OCI-LY7 (cell line): ENCODE measurements at regions not wholly inside any gene's neighbourhood (a gene's known extent, or its start where the extent isn't known, plus 50 kb on each side); places are given as distances from the start of the nearest gene placed in this dataset.

Experiments
- BruUV-seq: library from RNA; stranded (reverse); fragments of 400-500 nt; replicated peaks from 2 replicates; lab custom pipeline; 2021; lab: Mats Ljungman, UMichigan
- CTCF ChIA-PET: fragments of 300-600 bp; sonication (Branson Sonifier 250); formaldehyde crosslinking; loops from one replicate; lab custom pipeline; 2022; ENCODE audit warnings: antibody characterized with exemption; ENCODE audit not compliant: unreplicated experiment; lab: Charles Lee
- POLR2A ChIA-PET: fragments of 300-600 bp; sonication (Branson Sonifier 250); formaldehyde crosslinking; loops from one replicate; lab custom pipeline; 2022; ENCODE audit warnings: antibody characterized with exemption; lab: Charles Lee
- DNase-seq: peaks from one replicate; pipeline ENCODE4 v3.0.0-alpha.2; 2015; ENCODE audit warnings: low spot score
- H2AFZ ChIP-seq: fragments of 200-600 bp; sonication (generic), shearing (Covaris generic); 2 replicates; pipeline ENCODE4 v1.6.1; 2014; ENCODE audit warnings: mild to moderate bottlenecking, antibody characterized with exemption, low read length, moderate library complexity
- H3K27ac ChIP-seq: fragments of 200-600 bp; sonication (generic); 2 replicates; pipeline ENCODE4 v1.5.1; 2014; ENCODE audit warnings: mixed run types, low read depth, mild to moderate bottlenecking, moderate library complexity, low read length, inconsistent platforms; ENCODE audit not compliant: poor library complexity, severe bottlenecking
- H3K36me3 ChIP-seq: fragments of 200-600 bp; sonication (generic); 2 replicates; pipeline ENCODE4 v1.6.1; 2014; ENCODE audit warnings: mild to moderate bottlenecking, antibody characterized with exemption, low read length, moderate library complexity, mixed read lengths; ENCODE audit not compliant: insufficient read depth
- H3K4me1 ChIP-seq: fragments of 200-600 bp; sonication (generic); 2 replicates; pipeline ENCODE4 v1.5.1; 2014; ENCODE audit warnings: mild to moderate bottlenecking, low read length; ENCODE audit not compliant: insufficient read depth, poor library complexity, severe bottlenecking
- H3K4me2 ChIP-seq: fragments of 200-600 bp; sonication (generic); 2 replicates; pipeline ENCODE4 v1.6.1; 2014; ENCODE audit warnings: mild to moderate bottlenecking, low read length
- H3K4me3 ChIP-seq: fragments of 200-600 bp; sonication (generic); 2 replicates; pipeline ENCODE4 v1.5.1; 2014; ENCODE audit warnings: mild to moderate bottlenecking, low read depth, low read length; ENCODE audit not compliant: poor library complexity, severe bottlenecking
- H3K79me2 ChIP-seq: fragments of 200-600 bp; sonication (generic); 2 replicates; pipeline ENCODE4 v1.6.1; 2016; ENCODE audit warnings: low read depth, mild to moderate bottlenecking, low read length, moderate library complexity, mixed read lengths; ENCODE audit not compliant: insufficient read depth
- H3K9me2 ChIP-seq: fragments of 200-600 bp; sonication (generic); 2 replicates; pipeline ENCODE4 v1.6.1; 2016; ENCODE audit warnings: mild to moderate bottlenecking, low read length, mixed read lengths; ENCODE audit not compliant: insufficient read depth
- H3K9me3 ChIP-seq: fragments of 200-600 bp; sonication (generic); 2 replicates; pipeline ENCODE4 v1.6.1; 2014; ENCODE audit warnings: mild to moderate bottlenecking, mixed run types, low read length, mixed read lengths
- H4K20me1 ChIP-seq: fragments of 200-600 bp; sonication (generic); 2 replicates; pipeline ENCODE4 v1.6.1; 2014; ENCODE audit warnings: mild to moderate bottlenecking, antibody characterized with exemption, low read length, moderate library complexity, mixed read lengths; ENCODE audit not compliant: insufficient read depth
- CTCF ChIP-seq: fragments of 200-600 bp; sonication (generic); conservative IDR thresholded peaks from 2 replicates; pipeline ENCODE4 v1.5.1; 2014; ENCODE audit warnings: mild to moderate bottlenecking, antibody characterized with exemption, low read length, moderate library complexity, mixed read lengths
- EZH2phosphoT487 ChIP-seq: fragments of 200-600 bp; sonication (generic); IDR thresholded peaks from 2 replicates; pipeline ENCODE4 v1.6.1; 2018; ENCODE audit warnings: low read depth, borderline replicate concordance, mild to moderate bottlenecking, mixed run types, antibody characterized with exemption, low read length, moderate library complexity, mixed read lengths
- intact Hi-C: fragments of 100-400 bp; cut with micrococcal nuclease; formaldehyde crosslinking; loops from one replicate; pipeline ENCODE4 v1.10.0; 2022; ENCODE audit not compliant: unreplicated experiment

GRCh38 chr5:98454904-98455303 lies 318.6 kb upstream of the RGMB start:
- TF ChIP-seq EZH2phosphoT487: no peak
- TF ChIP-seq CTCF: no peak
- H4K20me1 ChIP-seq: no peaks in the 10 kb centered on the region
- H3K4me1 ChIP-seq: no peaks in the 10 kb centered on the region
- BruUV-seq: no TSS peak
- H3K36me3 ChIP-seq: no peaks in the 10 kb centered on the region
- H3K27ac ChIP-seq: no peak overlapping the region
- DNase-seq: no peak
- H3K79me2 ChIP-seq: no peaks in the 10 kb centered on the region
- CTCF ChIA-PET: no interaction called here
- POLR2A ChIA-PET: no interaction called here
- no peaks in the 10 kb centered on the region for H3K9me2 ChIP-seq
- no peaks in the 10 kb centered on the region for H3K9me3 ChIP-seq
- H3K4me2 ChIP-seq: no peak overlapping the region
- no peak overlapping the region for H3K4me3 ChIP-seq
- intact Hi-C loops: no loop called here
- H2AFZ ChIP-seq: no peak overlapping the region

- CTCF ChIA-PET: no interaction called here
- POLR2A ChIA-PET: no interaction called here
- Histone ChIP-seq H2AFZ (no peak overlapping the region), H3K27ac (no peak overlapping the region), H3K4me1 (no peaks in the 10 kb centered on the region), H3K36me3 (no peaks in the 10 kb centered on the region), H3K9me3 (no peaks in the 10 kb centered on the region), H3K9me2 (no peaks in the 10 kb centered on the region), H3K79me2 (no peaks in the 10 kb centered on the region), H3K4me2 (no peak overlapping the region), H4K20me1 (no peaks in the 10 kb centered on the region), H3K4me3 (no peak overlapping the region)
- TF ChIP-seq CTCF (no peak), EZH2phosphoT487 (no peak)
- no TSS peak for BruUV-seq
- DNase-seq: no peak
- intact Hi-C loops: no loop called here
These were observed 317.8 kb upstream of the RGMB start for GRCh38 chr5:98455665-98456064.

- no TSS peak for BruUV-seq
- Histone ChIP-seq H3K9me2 (no peaks in the 10 kb centered on the region), H3K4me2 (no peak overlapping the region), H3K4me3 (no peak overlapping the region), H3K36me3 (no peaks in the 10 kb centered on the region), H4K20me1 (no peaks in the 10 kb centered on the region), H3K79me2 (no peaks in the 10 kb centered on the region), H3K27ac (no peak overlapping the region), H3K4me1 (no peaks in the 10 kb centered on the region), H2AFZ (no peak overlapping the region), H3K9me3 (no peaks in the 10 kb centered on the region)
- no peak for DNase-seq
- no peak for TF ChIP-seq EZH2phosphoT487
- intact Hi-C loops: no loop called here
- POLR2A ChIA-PET: interaction anchor here (0.6 to 1.5 kb wide), 2 partner anchors 10 to 235 kb away, joined by 3 to 4 read pairs; no protein-coding TSS in a partner anchor
- CTCF ChIA-PET: no interaction called here
These were observed 315.5 kb upstream of the RGMB start for GRCh38 chr5:98458004-98458403.
